ENCODE measurements at regions not wholly inside any gene's neighbourhood (a gene's known extent, or its start where the extent isn't known, plus 50 kb on each side); places are given as distances from the start of the nearest gene placed in this dataset.

GRCh38 chr9:99411479-99412115, 189.5 kb downstream of the SEC61B start:
- TF ChIP-seq CTCF (IDR thresholded peaks at IDR 0.05; ENCODE audit: low read length) (no peak), EZH2 (IDR thresholded peaks at IDR 0.05; ENCODE audit: borderline replicate concordance, low read length) (no peak)
